RKO (cell line): ENCODE measurements at regions not wholly inside any gene's neighbourhood (a gene's known extent, or its start where the extent isn't known, plus 50 kb on each side); places are given as distances from the start of the nearest gene placed in this dataset.
A peak's percentile ranks its signal among the peaks of the same experiment; 100 is the strongest.

ENCODE experiments used
- DNase-seq: peaks from one replicate; pipeline ENCODE4 v3.0.0-alpha.2; 2016; ENCODE audit warnings: low spot score

- no peak for DNase-seq
Observed at GRCh38 chr6:41451515-41452163, 94.5 kb upstream of the FOXP4 start.

- DNase-seq: no peak
Observed at GRCh38 chr6:41452763-41453162, 93.4 kb upstream of the FOXP4 start.

GRCh38 chr6:41453244-41453643 is 92.9 kb upstream of the FOXP4 start:
- DNase-seq: no peak

- DNase-seq: no peak
Observed at GRCh38 chr6:41454189-41454789, 91.9 kb upstream of the FOXP4 start.

GRCh38 chr6:41455410-41455809 is 90.8 kb upstream of the FOXP4 start:
- no peak for DNase-seq

- DNase-seq: no peak
Observed at GRCh38 chr6:41455818-41456217, 90.4 kb upstream of the FOXP4 start.

GRCh38 chr6:41457303-41457670 is 88.9 kb upstream of the FOXP4 start:
- DNase-seq: no peak

GRCh38 chr6:41459738-41460137 is 86.4 kb upstream of the FOXP4 start:
- DNase-seq: no peak

- no peak for DNase-seq
Observed at GRCh38 chr6:41460742-41461336, 85.3 kb upstream of the FOXP4 start.

GRCh38 chr6:41462033-41462432 is 84.1 kb upstream of the FOXP4 start:
- DNase-seq: no peak

- peak; percentile 46 for DNase-seq
Observed at GRCh38 chr6:41463062-41463930, 82.9 kb upstream of the FOXP4 start.

- DNase-seq: no peak
Observed at GRCh38 chr6:41464019-41464418, 82.2 kb upstream of the FOXP4 start.

GRCh38 chr6:41464481-41464880 is 81.7 kb upstream of the FOXP4 start:
- DNase-seq: peak; percentile 19

- DNase-seq: no peak
Observed at GRCh38 chr6:41466437-41466990, 79.7 kb upstream of the FOXP4 start.

GRCh38 chr6:41467061-41467460 is 79.1 kb upstream of the FOXP4 start:
- no peak for DNase-seq

- DNase-seq: no peak
Observed at GRCh38 chr6:41467627-41468404, 78.4 kb upstream of the FOXP4 start.

- DNase-seq: no peak
Observed at GRCh38 chr6:41469156-41470028, 76.8 kb upstream of the FOXP4 start.

GRCh38 chr6:41470029-41470330 is 76.2 kb upstream of the FOXP4 start:
- DNase-seq: no peak

GRCh38 chr6:41470331-41471063 is 75.7 kb upstream of the FOXP4 start:
- no peak for DNase-seq
